ENCODE measurements at regions not wholly inside any gene's neighbourhood (a gene's known extent, or its start where the extent isn't known, plus 50 kb on each side); places are given as distances from the start of the nearest gene placed in this dataset.
A peak's percentile ranks its signal among the peaks of the same experiment; 100 is the strongest.

DNA sequence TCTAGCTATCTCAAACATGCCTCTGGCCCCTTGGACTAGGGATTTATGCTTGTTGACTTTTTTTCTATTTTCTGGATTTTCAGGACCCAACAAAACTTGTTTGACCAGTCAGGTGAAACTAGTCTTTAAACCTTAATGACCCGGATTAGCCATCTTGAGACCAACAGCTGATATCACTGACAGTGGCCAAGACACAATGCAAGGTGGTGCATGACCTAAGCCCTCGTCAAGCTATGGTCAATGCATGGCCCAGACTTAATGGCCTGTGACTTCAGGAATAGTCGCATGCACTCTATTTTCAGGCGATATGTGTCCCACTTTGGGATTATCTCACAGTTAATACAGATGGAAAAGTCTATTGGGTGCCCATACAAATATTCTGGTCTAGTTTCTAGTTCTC lies 190.4 kb downstream of the ZBTB18 start:
- WGBS, 2 donors, result 89 to 95% methylated on average over 4 of the region's 4 CpGs
- H3K4me3 ChIP-seq (ENCODE audit: low read depth, poor library complexity, severe bottlenecking), result no peak overlapping the region
- intact Hi-C loops (cut with DNase I; ENCODE audit: low total_unique reads), result no loop called here
- DNase-seq (ENCODE audit: low spot score in 2 of 2), result peak in 1 of 2 donors; percentile 31
- TF ChIP-seq POLR2A (IDR thresholded peaks at IDR 0.05) (no peak), CTCF (IDR thresholded peaks at IDR 0.05) (no peak)

DNA sequence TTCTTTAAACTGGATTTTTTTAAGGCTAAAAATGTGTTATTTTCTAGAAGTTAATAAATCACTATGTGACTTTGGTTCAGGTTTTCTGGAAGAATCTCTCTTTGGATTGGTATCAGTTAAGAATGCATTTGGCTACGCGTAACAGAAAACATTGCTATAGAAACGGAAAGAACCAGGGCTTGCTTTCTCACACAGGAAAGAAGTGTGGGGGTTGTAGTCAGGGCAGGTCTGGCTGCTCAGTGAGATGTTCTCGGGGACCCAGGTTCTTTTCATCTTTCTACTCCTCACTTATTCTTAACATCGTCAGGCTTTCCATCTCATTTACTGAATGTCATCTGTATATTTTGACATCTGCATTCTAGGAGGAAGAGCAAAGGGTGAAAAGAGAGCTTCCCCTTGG lies 191.4 kb downstream of the ZBTB18 start:
- WGBS, 2 donors, result 70 to 76% methylated on average over 5 of the region's 5 CpGs
- H3K4me3 ChIP-seq (ENCODE audit: low read depth, poor library complexity, severe bottlenecking), result no peak overlapping the region
- intact Hi-C loops (cut with DNase I; ENCODE audit: low total_unique reads), result no loop called here
- TF ChIP-seq POLR2A (IDR thresholded peaks at IDR 0.05) (no peak), CTCF (IDR thresholded peaks at IDR 0.05) (no peak)
- DNase-seq (ENCODE audit: low spot score in 2 of 2), result peak in 1 of 2 donors; percentile 21

- TF ChIP-seq CTCF (IDR thresholded peaks at IDR 0.05) (no peak), POLR2A (IDR thresholded peaks at IDR 0.05) (no peak)
- 89 to 90% methylated on average over 4 of the region's 4 CpGs for WGBS, 2 donors
- intact Hi-C loops (cut with DNase I; ENCODE audit: low total_unique reads), result no loop called here
- no peak overlapping the region for H3K4me3 ChIP-seq (ENCODE audit: low read depth, poor library complexity, severe bottlenecking)
- DNase-seq (ENCODE audit: low spot score in 2 of 2), result no peak
These were observed 195.3 kb downstream of the ZBTB18 start for GRCh38 chr1:244246334-244246733.

- intact Hi-C loops (cut with DNase I; ENCODE audit: low total_unique reads), result no loop called here
- no peak for DNase-seq (ENCODE audit: low spot score in 2 of 2)
- H3K4me3 ChIP-seq (ENCODE audit: low read depth, poor library complexity, severe bottlenecking), result no peak overlapping the region
- 80 to 86% methylated on average over 3 of the region's 3 CpGs for WGBS, 2 donors
- no peak for TF ChIP-seq POLR2A (IDR thresholded peaks at IDR 0.05)
- no peak for TF ChIP-seq CTCF (IDR thresholded peaks at IDR 0.05)
These were observed 197.3 kb downstream of the ZBTB18 start for GRCh38 chr1:244248426-244248825.

DNA sequence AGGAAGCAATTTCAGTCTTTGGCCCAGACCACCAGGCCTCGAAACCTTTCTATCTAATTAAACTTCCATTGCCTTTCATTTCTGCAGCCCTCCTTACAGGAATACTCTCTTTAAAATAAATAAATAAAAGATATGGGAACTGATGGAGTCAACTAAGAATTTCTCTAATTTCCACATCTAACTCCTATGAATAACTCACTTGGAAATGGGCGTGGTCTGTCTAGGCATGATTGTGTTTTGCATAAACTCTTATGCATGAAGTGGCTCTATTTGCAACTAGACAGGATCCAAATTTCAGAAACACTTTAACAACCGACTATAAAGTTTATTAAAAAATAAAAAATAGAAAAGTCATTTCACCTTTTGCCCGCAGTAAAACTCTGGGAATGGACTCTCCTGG lies 199.5 kb downstream of the ADSS2 start:
- DNase-seq (ENCODE audit: low spot score in 2 of 2), result peak in 1 of 2 donors; percentile 21
- TF ChIP-seq CTCF (IDR thresholded peaks at IDR 0.05) (no peak), POLR2A (IDR thresholded peaks at IDR 0.05) (no peak)
- H3K4me3 ChIP-seq (ENCODE audit: low read depth, poor library complexity, severe bottlenecking), result no peak overlapping the region
- intact Hi-C loops (cut with DNase I; ENCODE audit: low total_unique reads), result no loop called here
- WGBS, 2 donors, result 86 to 91% methylated on average over 4 of the region's 4 CpGs

GRCh38 chr1:244254467-244254866 lies 197.2 kb downstream of the ADSS2 start:
- DNase-seq (ENCODE audit: low spot score in 2 of 2), result peak; percentile 46 to 84
- TF ChIP-seq CTCF (IDR thresholded peaks at IDR 0.05) (no peak), POLR2A (IDR thresholded peaks at IDR 0.05) (no peak)
- H3K4me3 ChIP-seq (ENCODE audit: low read depth, poor library complexity, severe bottlenecking), result no peak overlapping the region
- 77 to 82% methylated on average over 6 of the region's 6 CpGs for WGBS, 2 donors
- intact Hi-C loops (cut with DNase I; ENCODE audit: low total_unique reads), result no loop called here

Data from lower leg skin (tissue), 4 donors.